HG02763 (cell line): ENCODE measurements at regions not wholly inside any gene's neighbourhood (a gene's known extent, or its start where the extent isn't known, plus 50 kb on each side); places are given as distances from the start of the nearest gene placed in this dataset.

Experiments used
- ATAC-seq: cut with Tn5 transposase; IDR thresholded peaks from one replicate; pipeline ENCODE4 v1.9.1; 2021; ENCODE audit warnings: mild to moderate bottlenecking, moderate library complexity; ENCODE audit not compliant: unreplicated experiment

- no peak for ATAC-seq
Observed at GRCh38 chr9:13769641-13770040, 490.1 kb upstream of the MPDZ start.

- no peak for ATAC-seq
Observed at GRCh38 chr9:13769006-13769405, 489.5 kb upstream of the MPDZ start.

- no peak for ATAC-seq
Observed at GRCh38 chr9:13762209-13762608, 482.7 kb upstream of the MPDZ start.

GRCh38 chr9:13759551-13759950 is 480.1 kb upstream of the MPDZ start:
- ATAC-seq: no peak

- no peak for ATAC-seq
Observed at GRCh38 chr9:13758936-13759335, 479.4 kb upstream of the MPDZ start.

- no peak for ATAC-seq
Observed at GRCh38 chr9:13756943-13757342, 477.5 kb upstream of the MPDZ start.

- ATAC-seq: no peak
Observed at GRCh38 chr9:13755551-13755950, 476.1 kb upstream of the MPDZ start.

- ATAC-seq: no peak
Observed at GRCh38 chr9:13750639-13751038, 471.1 kb upstream of the MPDZ start.

- ATAC-seq: no peak
Observed at GRCh38 chr9:13750061-13750460, 470.6 kb upstream of the MPDZ start.

- no peak for ATAC-seq
Observed at GRCh38 chr9:13746876-13747275, 467.4 kb upstream of the MPDZ start.

- no peak for ATAC-seq
Observed at GRCh38 chr9:13744261-13744901, 464.9 kb upstream of the MPDZ start.

GRCh38 chr9:13737885-13738284 is 458.4 kb upstream of the MPDZ start:
- no peak for ATAC-seq

GRCh38 chr9:13735181-13735580 is 455.7 kb upstream of the MPDZ start:
- no peak for ATAC-seq

- ATAC-seq: no peak
Observed at GRCh38 chr9:13734601-13735000, 455.1 kb upstream of the MPDZ start.

- ATAC-seq: no peak
Observed at GRCh38 chr9:13732290-13732689, 452.8 kb upstream of the MPDZ start.

- ATAC-seq: no peak
Observed at GRCh38 chr9:13731637-13732036, 452.1 kb upstream of the MPDZ start.

GRCh38 chr9:13729955-13730354 is 450.5 kb upstream of the MPDZ start:
- no peak for ATAC-seq

GRCh38 chr9:13728917-13729811 is 449.7 kb upstream of the MPDZ start:
- no peak for ATAC-seq

- ATAC-seq: no peak
Observed at GRCh38 chr9:13728131-13728530, 448.6 kb upstream of the MPDZ start.

- ATAC-seq: no peak
Observed at GRCh38 chr9:13726746-13727145, 447.3 kb upstream of the MPDZ start.

- no peak for ATAC-seq
Observed at GRCh38 chr9:13725516-13725915, 446.0 kb upstream of the MPDZ start.

- no peak for ATAC-seq
Observed at GRCh38 chr9:13721481-13722235, 442.2 kb upstream of the MPDZ start.
